Cardiac muscle cell (in vitro differentiated cells and primary cell): ENCODE measurements at regions not wholly inside any gene's neighbourhood (a gene's known extent, or its start where the extent isn't known, plus 50 kb on each side); places are given as distances from the start of the nearest gene placed in this dataset.
A peak's percentile ranks its signal among the peaks of the same experiment; 100 is the strongest.

ENCODE experiments used
- DNase-seq, 2 donors: peaks; one replicate each; pipeline versions ENCODE4 v3.0.0 to v3.0.0-alpha.2; 2010 to 2017; ENCODE audit warnings: low read depth in 1 of 2, low spot score in 1 of 2
- H3K27ac ChIP-seq: fragments of 200-600 bp; sonication (generic); 2 replicates; pipeline ENCODE4 v1.5.1; 2016
- H3K27me3 ChIP-seq: fragments of 200-600 bp; sonication (generic); 2 replicates; pipeline ENCODE4 v1.6.0; 2016; ENCODE audit warnings: control low read depth
- H3K36me3 ChIP-seq: fragments of 200-600 bp; sonication (generic); 2 replicates; pipeline ENCODE4 v1.5.1; 2016; ENCODE audit warnings: control low read depth
- H3K4me1 ChIP-seq: fragments of 200-600 bp; sonication (generic); 2 replicates; pipeline ENCODE4 v1.8.1; 2017; ENCODE audit warnings: low read depth, mild to moderate bottlenecking, mixed run types
- H3K4me3 ChIP-seq: fragments of 200-600 bp; sonication (generic); 2 replicates; pipeline ENCODE4 v1.5.1; 2016; ENCODE audit warnings: mild to moderate bottlenecking
- H3K9me3 ChIP-seq: fragments of 200-600 bp; sonication (generic); 2 replicates; pipeline ENCODE4 v1.5.1; 2017; ENCODE audit warnings: low read depth, mild to moderate bottlenecking, control low read depth
- TF ChIP-seq, protein P1 (sequence below): IDR thresholded peaks from 2 replicates; pipeline ENCODE4 v1.5.1; 2012; ENCODE audit warnings: low read depth, mild to moderate bottlenecking, low read length

DNA sequence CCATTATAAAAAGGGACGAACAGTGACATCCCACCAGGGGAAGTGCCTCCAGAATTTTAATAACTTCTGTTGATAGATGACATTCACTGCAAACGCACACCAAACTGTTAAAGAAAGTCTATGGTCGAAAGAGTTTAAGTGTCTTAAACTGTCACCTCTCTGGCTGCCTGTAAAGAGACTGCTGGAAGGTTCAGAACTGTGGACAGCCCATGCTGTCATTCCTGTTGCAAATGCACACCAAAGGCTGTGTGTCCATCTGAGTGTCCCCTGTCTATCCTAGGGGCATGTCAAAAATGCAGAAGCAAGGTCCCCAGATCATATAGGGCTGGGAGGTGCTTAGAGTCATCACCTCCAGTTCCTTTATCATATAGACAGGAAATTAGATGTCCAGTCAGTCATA is 171.8 kb downstream of the CYRIA start:
- H3K4me3 ChIP-seq, result no peak overlapping the region
- TF ChIP-seq, protein P1, sequence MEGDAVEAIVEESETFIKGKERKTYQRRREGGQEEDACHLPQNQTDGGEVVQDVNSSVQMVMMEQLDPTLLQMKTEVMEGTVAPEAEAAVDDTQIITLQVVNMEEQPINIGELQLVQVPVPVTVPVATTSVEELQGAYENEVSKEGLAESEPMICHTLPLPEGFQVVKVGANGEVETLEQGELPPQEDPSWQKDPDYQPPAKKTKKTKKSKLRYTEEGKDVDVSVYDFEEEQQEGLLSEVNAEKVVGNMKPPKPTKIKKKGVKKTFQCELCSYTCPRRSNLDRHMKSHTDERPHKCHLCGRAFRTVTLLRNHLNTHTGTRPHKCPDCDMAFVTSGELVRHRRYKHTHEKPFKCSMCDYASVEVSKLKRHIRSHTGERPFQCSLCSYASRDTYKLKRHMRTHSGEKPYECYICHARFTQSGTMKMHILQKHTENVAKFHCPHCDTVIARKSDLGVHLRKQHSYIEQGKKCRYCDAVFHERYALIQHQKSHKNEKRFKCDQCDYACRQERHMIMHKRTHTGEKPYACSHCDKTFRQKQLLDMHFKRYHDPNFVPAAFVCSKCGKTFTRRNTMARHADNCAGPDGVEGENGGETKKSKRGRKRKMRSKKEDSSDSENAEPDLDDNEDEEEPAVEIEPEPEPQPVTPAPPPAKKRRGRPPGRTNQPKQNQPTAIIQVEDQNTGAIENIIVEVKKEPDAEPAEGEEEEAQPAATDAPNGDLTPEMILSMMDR, result no peak
- peak in 1 of 2 donors; percentile 39 for DNase-seq
- no peaks in the 10 kb centered on the region for H3K9me3 ChIP-seq
- no peaks in the 10 kb centered on the region for H3K27me3 ChIP-seq
- H3K4me1 ChIP-seq, result no peaks in the 10 kb centered on the region
- H3K36me3 ChIP-seq, result no peaks in the 10 kb centered on the region
- H3K27ac ChIP-seq, result no peak overlapping the region

DNA sequence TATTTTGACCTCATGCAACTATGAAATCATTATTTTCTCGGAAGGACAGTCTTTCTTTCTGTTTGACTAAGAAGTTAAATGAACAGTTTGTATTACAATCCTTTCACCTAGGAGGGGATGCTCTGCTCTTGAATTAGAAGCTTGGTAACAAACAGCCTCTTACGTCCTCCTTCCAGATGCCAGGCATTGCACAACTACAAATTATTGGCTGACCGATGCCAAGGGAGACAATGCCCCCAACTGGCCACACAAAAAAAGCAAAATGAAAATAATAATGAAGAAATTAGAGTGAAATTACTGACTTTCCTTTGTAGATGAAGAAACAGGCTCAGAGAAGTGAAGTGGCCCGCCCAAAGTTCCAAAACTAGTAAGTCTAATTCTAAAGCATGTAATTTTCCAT is 177.9 kb downstream of the CYRIA start:
- no peaks in the 10 kb centered on the region for H3K36me3 ChIP-seq
- H3K4me1 ChIP-seq, result no peaks in the 10 kb centered on the region
- H3K27ac ChIP-seq, result no peak overlapping the region
- peak; percentile 56 to 62 for DNase-seq
- no peak overlapping the region for H3K4me3 ChIP-seq
- H3K27me3 ChIP-seq, result no peaks in the 10 kb centered on the region
- TF ChIP-seq, protein P1, result peak; percentile 26
- H3K9me3 ChIP-seq, result no peaks in the 10 kb centered on the region

DNA sequence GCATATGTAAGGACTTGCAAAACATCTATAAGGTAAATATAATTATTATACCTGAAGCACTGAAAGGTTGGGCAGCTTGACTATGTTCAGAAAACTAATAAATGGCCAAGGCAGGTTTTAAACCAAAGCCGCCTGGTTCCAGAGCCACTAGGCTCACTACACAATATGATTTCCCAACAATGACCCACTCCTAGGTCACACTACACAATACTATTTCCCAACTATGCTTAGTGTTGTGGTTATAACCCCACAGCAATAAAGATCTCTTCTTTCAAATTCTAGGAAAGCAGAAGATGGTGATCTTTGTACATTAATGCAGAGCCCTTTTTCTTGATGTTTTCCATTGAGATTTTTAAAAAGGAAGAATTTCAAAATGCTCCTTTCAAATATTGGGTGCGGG is 180.4 kb downstream of the CYRIA start:
- TF ChIP-seq, protein P1, result no peak
- Histone ChIP-seq H3K4me3 (no peak overlapping the region), H3K27me3 (no peaks in the 10 kb centered on the region), H3K36me3 (no peaks in the 10 kb centered on the region), H3K4me1 (peaks cover 2% of the 10 kb centered on the region), H3K27ac (no peak overlapping the region), H3K9me3 (no peaks in the 10 kb centered on the region)
- DNase-seq, result no peak

DNA sequence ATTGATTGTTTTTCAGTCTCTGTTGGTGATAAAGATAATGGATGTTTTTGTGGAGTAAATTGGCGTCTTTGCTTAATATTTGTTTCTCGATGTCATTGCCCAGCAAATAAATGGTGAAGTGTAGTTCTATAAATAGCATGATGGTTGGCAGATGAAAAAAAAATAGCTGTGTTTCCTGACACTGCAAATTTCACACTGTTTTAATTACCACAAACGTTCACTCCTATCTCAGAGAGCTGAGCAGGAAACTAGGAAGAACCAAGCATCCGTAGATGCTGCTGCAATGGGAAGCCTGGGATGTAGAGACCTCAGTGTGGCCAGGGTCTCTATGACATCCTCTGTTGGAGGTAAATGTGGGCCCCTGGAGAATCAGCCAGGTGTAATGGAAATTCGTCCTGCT is 183.2 kb downstream of the CYRIA start:
- no peaks in the 10 kb centered on the region for H3K27me3 ChIP-seq
- no peak overlapping the region for H3K27ac ChIP-seq
- DNase-seq, result no peak
- H3K4me3 ChIP-seq, result no peak overlapping the region
- TF ChIP-seq, protein P1, result no peak
- H3K9me3 ChIP-seq, result no peaks in the 10 kb centered on the region
- peaks cover 2% of the 10 kb centered on the region for H3K4me1 ChIP-seq
- H3K36me3 ChIP-seq, result no peaks in the 10 kb centered on the region

DNA sequence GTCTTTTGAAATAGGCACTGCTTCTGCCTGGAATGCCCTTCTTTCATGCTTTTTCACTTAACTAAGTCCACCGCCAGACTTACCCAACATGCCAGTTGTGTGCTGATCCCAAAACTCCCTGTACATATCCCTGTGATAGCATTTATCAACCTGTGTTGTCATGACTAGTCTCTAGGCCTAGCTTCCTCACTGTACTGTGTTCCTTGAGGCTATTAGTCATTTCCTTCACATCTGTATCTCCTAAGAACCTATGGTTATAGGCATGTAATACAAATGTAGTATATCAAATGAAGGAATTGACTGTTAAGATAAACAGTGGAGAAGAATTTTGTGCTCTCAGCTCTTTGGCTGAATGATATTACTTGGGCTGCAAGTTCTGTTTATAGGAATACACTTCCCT is 184.3 kb downstream of the CYRIA start:
- H3K9me3 ChIP-seq, result no peaks in the 10 kb centered on the region
- TF ChIP-seq, protein P1, result no peak

DNA sequence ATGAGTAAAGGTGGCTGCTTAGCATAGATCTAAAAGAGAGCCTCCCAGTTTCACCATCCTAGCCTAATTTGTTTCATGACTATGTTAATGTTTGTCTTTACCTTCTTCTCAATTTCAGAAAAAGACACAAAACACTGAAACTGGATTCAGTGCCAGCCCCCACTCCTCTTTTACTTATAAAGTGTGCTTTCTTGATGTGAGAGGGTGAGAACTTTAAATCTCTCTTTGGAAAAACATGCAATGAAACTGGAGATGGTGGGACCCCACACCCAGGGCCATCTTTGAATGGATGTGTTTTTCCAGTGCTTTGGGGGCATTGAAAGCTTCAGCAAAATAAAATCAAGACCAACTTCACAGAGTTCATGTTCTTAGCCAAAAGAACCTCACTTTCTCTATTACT is 185.9 kb downstream of the CYRIA start:
- Histone ChIP-seq H3K4me1 (peaks cover 2% of the 10 kb centered on the region), H3K9me3 (no peaks in the 10 kb centered on the region), H3K4me3 (no peak overlapping the region), H3K27me3 (no peaks in the 10 kb centered on the region), H3K27ac (no peak overlapping the region), H3K36me3 (no peaks in the 10 kb centered on the region)
- TF ChIP-seq, protein P1, result no peak
- DNase-seq, result no peak

More for the DNA sequence above, 184.3 kb downstream of the CYRIA start:
- DNase-seq, result no peak
- Histone ChIP-seq H3K27ac (no peak overlapping the region), H3K4me1 (peaks cover 2% of the 10 kb centered on the region), H3K4me3 (no peak overlapping the region), H3K36me3 (no peaks in the 10 kb centered on the region), H3K27me3 (no peaks in the 10 kb centered on the region)
